ENCODE measurements at regions not wholly inside any gene's neighbourhood (a gene's known extent, or its start where the extent isn't known, plus 50 kb on each side); places are given as distances from the start of the nearest gene placed in this dataset.

- TF ChIP-seq CTCF (IDR thresholded peaks at IDR 0.05; ENCODE audit: low read depth, low read length) (no peak), EZH2phosphoT487 (IDR thresholded peaks at IDR 0.05; ENCODE audit: low read depth) (no peak)
These were observed 171.3 kb upstream of the RPL38 start for GRCh38 chr17:74032222-74032621.

All from OCI-LY3 (cell line).